NCI-H146 (cell line): ENCODE measurements at regions not wholly inside any gene's neighbourhood (a gene's known extent, or its start where the extent isn't known, plus 50 kb on each side); places are given as distances from the start of the nearest gene placed in this dataset.

Experiments used
- DNase-seq: peaks from one replicate; lab custom pipeline; 2025; lab: John Stamatoyannopoulos, UW

GRCh38 chr18:24530630-24531111 lies 70.2 kb downstream of the HRH4 start:
- DNase-seq, result peak; percentile 43

- DNase-seq, result no peak
These were observed 73.8 kb downstream of the HRH4 start for GRCh38 chr18:24534271-24534670.

- DNase-seq, result no peak
These were observed 74.3 kb downstream of the HRH4 start for GRCh38 chr18:24534737-24535136.

- DNase-seq, result no peak
These were observed 75.3 kb downstream of the HRH4 start for GRCh38 chr18:24535527-24536295.

GRCh38 chr18:24536326-24536725 lies 75.9 kb downstream of the HRH4 start:
- DNase-seq, result no peak

- no peak for DNase-seq
These were observed 76.4 kb downstream of the HRH4 start for GRCh38 chr18:24536834-24537233.

- peak; percentile 59 for DNase-seq
These were observed 78.2 kb downstream of the HRH4 start for GRCh38 chr18:24538414-24539264.

- no peak for DNase-seq
These were observed 79.6 kb downstream of the HRH4 start for GRCh38 chr18:24539866-24540617.

GRCh38 chr18:24540896-24541295 lies 80.5 kb downstream of the HRH4 start:
- DNase-seq, result no peak

GRCh38 chr18:24543086-24543794 lies 82.8 kb downstream of the HRH4 start:
- DNase-seq, result no peak

- DNase-seq, result peak; percentile 7
These were observed 83.5 kb downstream of the HRH4 start for GRCh38 chr18:24543795-24544498.

GRCh38 chr18:24544949-24545348 lies 84.5 kb downstream of the HRH4 start:
- DNase-seq, result no peak

GRCh38 chr18:24545651-24546050 lies 85.2 kb downstream of the HRH4 start:
- DNase-seq, result no peak

GRCh38 chr18:24546307-24546706 lies 85.9 kb downstream of the HRH4 start:
- DNase-seq, result no peak

GRCh38 chr18:24548583-24548982 lies 88.1 kb downstream of the HRH4 start:
- DNase-seq, result no peak

- DNase-seq, result no peak
These were observed 91.8 kb downstream of the HRH4 start for GRCh38 chr18:24552218-24552617.

GRCh38 chr18:24553571-24554285 lies 93.3 kb downstream of the HRH4 start:
- no peak for DNase-seq

- no peak for DNase-seq
These were observed 98.0 kb downstream of the HRH4 start for GRCh38 chr18:24558403-24558802.

- no peak for DNase-seq
These were observed 99.1 kb downstream of the HRH4 start for GRCh38 chr18:24559526-24559925.

- no peak for DNase-seq
These were observed 100.1 kb downstream of the HRH4 start for GRCh38 chr18:24560511-24560981.
